CD4-positive, alpha-beta T cell treated with Interleukin-12 subunit alpha and Interleukin-12 subunit beta, for 1 hour (primary cell): ENCODE measurements at regions not wholly inside any gene's neighbourhood (a gene's known extent, or its start where the extent isn't known, plus 50 kb on each side); places are given as distances from the start of the nearest gene placed in this dataset.
"Not testable (repeated sequence)": the region's sequence is repeated elsewhere in the genome, so short reads cannot be mapped to it uniquely, and the experiment has no call there.

Experiments used
- DNase-seq: peaks from one replicate; pipeline ENCODE4 v3.0.0-alpha.2; 2020

GRCh38 chr5:103706939-103707682 is 144.5 kb upstream of the NUDT12 start:
- DNase-seq, result no peak

GRCh38 chr5:103703617-103704016 is 141.0 kb upstream of the NUDT12 start:
- DNase-seq, result no peak

GRCh38 chr5:103693517-103693916 is 130.9 kb upstream of the NUDT12 start:
- DNase-seq, result no peak

GRCh38 chr5:103690676-103691075 is 128.1 kb upstream of the NUDT12 start:
- DNase-seq, result no peak

GRCh38 chr5:103679873-103680272 is 117.3 kb upstream of the NUDT12 start:
- no peak for DNase-seq

GRCh38 chr5:103676198-103676597 is 113.6 kb upstream of the NUDT12 start:
- DNase-seq, result not testable (repeated sequence)

- no peak for DNase-seq
These were observed 112.2 kb upstream of the NUDT12 start for GRCh38 chr5:103674739-103675138.

GRCh38 chr5:103674251-103674650 is 111.7 kb upstream of the NUDT12 start:
- no peak for DNase-seq

GRCh38 chr5:103669615-103670014 is 107.0 kb upstream of the NUDT12 start:
- DNase-seq, result no peak

GRCh38 chr5:103668281-103668680 is 105.7 kb upstream of the NUDT12 start:
- no peak for DNase-seq

- DNase-seq, result no peak
These were observed 104.5 kb upstream of the NUDT12 start for GRCh38 chr5:103667068-103667467.

GRCh38 chr5:103657301-103657700 is 94.7 kb upstream of the NUDT12 start:
- DNase-seq, result no peak

GRCh38 chr5:103648086-103648485 is 85.5 kb upstream of the NUDT12 start:
- no peak for DNase-seq

GRCh38 chr5:103646698-103647614 is 84.4 kb upstream of the NUDT12 start:
- no peak for DNase-seq

GRCh38 chr5:103645816-103646215 is 83.2 kb upstream of the NUDT12 start:
- DNase-seq, result no peak

GRCh38 chr5:103638979-103639378 is 76.4 kb upstream of the NUDT12 start:
- DNase-seq, result no peak

GRCh38 chr5:103624675-103625074 is 62.1 kb upstream of the NUDT12 start:
- no peak for DNase-seq

- no peak for DNase-seq
These were observed 61.5 kb upstream of the NUDT12 start for GRCh38 chr5:103624035-103624480.

GRCh38 chr5:103623425-103623824 is 60.8 kb upstream of the NUDT12 start:
- no peak for DNase-seq

GRCh38 chr5:103621548-103621930 is 59.0 kb upstream of the NUDT12 start:
- DNase-seq, result no peak

- DNase-seq, result no peak
These were observed 58.4 kb upstream of the NUDT12 start for GRCh38 chr5:103620851-103621547.

- no peak for DNase-seq
These were observed 55.3 kb upstream of the NUDT12 start for GRCh38 chr5:103617913-103618312.

GRCh38 chr5:103617090-103617489 is 54.5 kb upstream of the NUDT12 start:
- DNase-seq, result no peak
